GM18526 (cell line): ENCODE measurements at regions not wholly inside any gene's neighbourhood (a gene's known extent, or its start where the extent isn't known, plus 50 kb on each side); places are given as distances from the start of the nearest gene placed in this dataset.

ENCODE experiments used
- POLR2A ChIP-seq: IDR thresholded peaks from 3 replicates; pipeline ENCODE4 v1.6.1; 2011; ENCODE audit not compliant: insufficient read length; ENCODE audit errors: extremely low read depth

DNA sequence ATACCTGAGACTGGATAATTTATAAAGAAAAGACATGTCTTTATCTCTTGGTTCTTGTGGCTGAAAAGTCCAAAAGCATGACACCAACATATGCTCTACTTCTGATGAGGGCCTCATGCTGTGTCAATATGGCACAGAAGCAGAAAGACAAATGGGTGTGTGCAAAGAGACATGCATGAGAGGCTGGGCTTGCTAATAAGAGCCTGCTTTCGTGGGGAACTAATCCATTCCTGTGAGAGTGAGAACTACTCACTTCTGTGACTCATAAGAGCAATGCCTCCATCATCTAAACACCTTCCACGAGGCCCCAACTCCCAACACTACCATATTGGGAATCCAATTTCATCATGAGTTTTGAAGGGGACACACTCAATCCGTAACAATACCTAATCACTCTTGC is 340.0 kb upstream of the DUSP10 start:
- no peak for TF ChIP-seq POLR2A

DNA sequence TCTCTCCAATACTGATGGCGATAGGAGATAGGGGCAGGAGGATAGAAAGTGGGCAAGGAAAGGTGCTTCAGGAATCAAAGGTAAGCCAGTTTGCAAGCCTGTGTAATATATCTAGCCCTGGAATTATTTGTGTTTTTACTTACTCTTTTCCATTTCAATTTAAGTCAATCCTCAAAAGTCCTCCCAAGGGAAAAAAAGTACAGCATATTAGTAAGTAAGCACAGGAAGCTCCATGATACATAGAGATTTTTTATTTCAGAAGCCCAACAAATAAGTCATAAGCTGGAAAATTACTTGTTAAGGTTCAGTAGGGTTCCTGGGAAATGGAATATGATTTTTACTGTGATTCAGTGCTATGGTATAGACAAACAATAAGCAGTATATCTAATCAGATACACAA is 337.7 kb upstream of the DUSP10 start:
- no peak for TF ChIP-seq POLR2A

DNA sequence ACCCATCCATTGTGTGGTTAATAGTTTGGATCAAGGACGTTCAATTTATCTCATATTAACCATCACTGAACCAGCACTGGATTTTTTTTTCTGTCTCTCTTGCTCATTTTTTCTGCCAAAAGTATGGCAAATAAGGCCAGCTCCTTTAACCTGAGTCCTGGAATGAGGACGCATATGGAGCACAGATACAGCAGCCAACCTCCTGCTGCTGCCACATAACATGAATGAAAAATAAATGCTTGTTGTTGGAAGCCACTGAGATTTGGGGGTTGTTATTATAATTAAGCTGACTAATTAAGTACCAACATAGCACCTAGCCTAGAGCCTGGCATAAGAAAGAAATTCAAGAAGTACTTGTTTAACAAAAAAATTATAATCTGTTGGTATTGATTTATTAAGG is 335.3 kb upstream of the DUSP10 start:
- no peak for TF ChIP-seq POLR2A

DNA sequence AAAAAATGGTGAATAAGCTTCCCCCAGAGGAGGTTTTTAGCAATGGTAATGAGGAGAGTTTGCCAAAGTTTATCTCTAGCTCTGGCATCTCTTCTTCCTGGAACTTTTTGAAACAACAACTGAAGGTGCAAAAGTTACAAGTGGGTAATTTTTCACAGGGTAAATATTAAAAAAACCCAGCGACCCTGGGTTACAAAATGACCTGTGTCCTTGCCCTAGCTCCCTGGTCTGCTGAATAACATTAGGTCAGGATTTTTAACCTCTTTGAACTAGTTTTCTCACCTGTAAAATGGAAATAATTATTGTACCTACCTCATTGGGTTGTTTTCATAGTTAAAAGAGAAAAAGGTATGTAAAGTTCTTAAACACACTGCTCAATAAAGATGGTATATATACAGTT is 332.4 kb upstream of the DUSP10 start:
- TF ChIP-seq POLR2A, result no peak

DNA sequence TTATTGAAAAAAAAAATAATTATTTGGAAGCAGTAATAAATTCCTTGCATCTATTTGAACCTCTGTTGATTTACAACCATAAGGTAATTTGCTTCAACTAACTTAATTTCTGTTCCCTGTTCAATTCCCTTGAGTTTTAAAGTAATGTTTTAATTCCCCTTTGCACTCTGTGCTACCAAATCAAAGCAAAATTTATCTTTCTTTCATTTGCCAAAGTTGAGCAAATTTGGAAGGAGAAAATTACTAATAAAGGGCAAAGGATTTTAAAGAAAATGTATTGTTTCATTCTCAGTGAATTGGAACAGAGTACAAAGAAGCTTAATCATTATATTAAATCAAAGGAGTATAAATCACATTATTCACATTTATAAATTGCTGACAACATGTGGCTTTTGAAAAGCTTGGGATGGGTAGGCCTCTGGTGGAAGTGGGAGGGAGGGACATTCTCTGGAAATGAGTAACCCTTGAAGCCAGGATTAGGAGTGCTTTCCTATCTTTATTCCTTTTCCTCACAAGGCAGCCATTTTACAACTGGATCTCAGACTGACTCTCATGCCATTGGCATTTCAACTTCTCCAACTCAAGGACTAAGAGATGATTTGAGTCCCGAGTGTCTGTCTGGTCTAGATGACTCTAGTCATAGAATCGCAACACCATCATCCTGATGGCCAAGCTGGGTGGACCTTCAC is 331.6 kb upstream of the DUSP10 start:
- TF ChIP-seq POLR2A, result no peak

DNA sequence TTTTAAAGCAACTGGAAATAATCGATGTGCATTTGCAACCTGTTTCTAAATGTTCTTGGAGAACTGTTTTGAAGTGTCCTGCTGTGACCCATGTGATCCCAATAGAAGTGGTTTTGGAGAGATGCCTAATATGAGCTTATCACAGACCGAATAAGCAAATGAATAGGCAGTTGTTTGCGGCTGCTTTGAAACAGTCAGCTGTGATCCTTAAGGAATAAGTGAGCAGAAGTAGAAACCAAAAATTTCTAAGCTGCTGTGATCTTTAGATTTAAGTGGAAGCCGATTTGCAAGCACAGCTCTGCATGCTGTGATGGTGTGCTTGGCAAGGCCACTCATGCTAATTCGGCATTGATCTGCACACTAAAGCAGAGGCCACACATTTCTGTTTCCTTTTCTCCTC is 329.5 kb upstream of the DUSP10 start:
- no peak for TF ChIP-seq POLR2A

DNA sequence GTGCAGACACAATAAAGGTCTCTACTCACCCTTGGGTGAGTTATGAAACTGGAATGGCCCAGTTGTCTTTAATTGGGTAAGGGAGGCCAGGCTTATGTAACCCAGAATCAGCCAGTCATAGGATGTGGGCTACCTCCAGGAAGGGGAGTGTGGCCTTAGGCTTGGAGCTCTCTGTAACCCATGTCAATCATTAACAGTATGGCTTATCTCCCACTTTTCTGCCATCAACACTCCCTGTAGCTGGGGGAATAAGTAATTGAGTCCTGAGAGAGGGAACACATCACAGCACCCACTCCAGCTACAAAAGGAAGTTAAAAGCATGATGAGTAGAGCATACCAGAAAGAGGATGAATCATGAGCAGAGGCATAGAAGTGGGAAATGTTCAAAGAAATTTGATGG is 327.0 kb upstream of the DUSP10 start:
- no peak for TF ChIP-seq POLR2A

DNA sequence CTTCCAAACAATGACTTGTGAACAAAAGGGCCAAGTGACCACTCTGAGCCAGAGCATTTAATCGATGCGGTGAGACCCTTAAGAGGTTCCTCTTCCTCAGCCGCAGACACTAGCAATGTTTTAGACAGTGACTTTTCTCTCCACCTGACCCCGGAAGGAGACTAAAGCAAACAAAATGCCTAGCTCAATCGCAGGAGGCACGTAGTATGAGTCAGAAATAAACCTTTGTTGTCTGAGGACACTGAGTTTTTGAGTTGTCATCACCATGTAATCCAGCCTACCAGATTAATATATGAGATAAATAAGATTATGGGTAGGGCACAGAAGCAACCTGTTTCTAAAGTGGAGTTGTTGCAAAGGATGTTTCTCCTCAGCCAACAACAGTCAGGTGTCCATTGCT is 326.2 kb upstream of the DUSP10 start:
- TF ChIP-seq POLR2A, result no peak

DNA sequence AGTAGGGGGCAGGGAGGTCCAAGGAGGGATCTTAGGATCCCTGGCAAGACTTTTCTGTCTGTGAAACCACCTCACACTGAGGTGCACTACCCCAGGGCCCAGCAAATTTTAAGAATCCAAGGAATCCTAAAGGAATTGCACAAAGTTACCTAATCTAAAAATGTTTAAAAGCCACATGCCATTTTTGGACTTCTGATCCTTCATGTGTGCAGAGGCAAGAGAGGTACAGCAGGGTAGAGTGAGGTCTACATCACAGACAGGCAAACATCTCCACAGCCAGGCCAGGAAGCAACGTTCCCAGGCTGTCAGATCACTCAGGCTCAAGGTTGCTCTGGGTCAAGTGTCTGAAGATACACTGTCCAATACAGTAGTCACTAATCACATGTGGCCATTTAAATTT is 324.6 kb upstream of the DUSP10 start:
- TF ChIP-seq POLR2A, result no peak

DNA sequence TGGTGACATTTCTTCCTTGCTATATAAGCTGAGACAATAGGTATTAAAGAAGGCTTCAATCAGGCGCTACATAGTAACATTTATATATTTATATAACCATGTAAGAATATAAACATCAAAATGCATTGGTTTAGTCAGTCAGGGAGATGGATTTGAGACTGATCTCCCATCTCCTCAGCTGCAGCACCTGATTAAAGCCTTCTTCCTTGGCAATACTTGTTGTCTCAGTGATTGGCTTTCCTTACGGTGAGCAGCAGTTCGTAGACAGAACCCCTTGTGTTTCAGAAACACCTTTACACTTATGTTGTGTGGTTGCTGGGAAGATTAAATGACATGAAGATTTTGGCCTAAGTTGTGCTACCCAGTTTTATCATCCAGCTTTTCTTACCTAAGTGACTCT is 323.3 kb upstream of the DUSP10 start:
- TF ChIP-seq POLR2A, result no peak

DNA sequence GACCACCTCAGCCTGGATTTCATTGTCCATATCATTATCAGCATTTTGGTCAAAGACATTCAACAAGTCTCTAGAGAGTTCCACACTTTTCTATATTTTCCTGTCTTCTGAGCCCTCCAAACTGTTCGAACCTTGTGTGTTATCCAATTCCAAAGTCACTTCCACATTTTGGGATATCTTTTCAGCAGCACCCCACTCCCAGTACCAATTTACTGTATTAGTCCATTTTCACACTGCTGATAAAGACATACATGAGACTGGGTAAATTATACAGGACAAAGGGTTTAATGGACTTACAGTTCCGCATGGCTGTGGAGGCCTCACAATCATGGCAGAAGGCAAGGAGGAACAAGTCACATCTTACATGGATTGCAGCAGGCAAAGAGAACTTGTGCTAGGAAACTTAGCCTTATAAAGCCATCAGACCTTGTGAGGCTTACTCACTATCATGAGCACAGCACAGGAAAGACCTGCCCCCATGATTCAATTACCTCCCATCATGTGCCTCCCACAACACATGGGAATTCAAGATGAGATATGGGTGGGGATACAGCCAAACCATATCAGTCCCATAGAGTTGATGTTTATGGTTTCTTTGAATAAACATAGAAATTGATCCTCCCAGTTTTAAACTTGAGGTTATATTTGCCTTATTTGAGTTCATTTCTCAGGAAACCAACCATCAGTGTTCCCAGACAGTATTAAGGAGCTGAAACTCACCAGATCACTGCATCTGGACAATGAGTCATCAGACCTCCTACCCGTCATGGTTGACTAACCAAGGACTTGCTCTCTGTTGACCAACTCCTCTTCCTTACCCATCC is 322.7 kb upstream of the DUSP10 start:
- TF ChIP-seq POLR2A, result no peak

DNA sequence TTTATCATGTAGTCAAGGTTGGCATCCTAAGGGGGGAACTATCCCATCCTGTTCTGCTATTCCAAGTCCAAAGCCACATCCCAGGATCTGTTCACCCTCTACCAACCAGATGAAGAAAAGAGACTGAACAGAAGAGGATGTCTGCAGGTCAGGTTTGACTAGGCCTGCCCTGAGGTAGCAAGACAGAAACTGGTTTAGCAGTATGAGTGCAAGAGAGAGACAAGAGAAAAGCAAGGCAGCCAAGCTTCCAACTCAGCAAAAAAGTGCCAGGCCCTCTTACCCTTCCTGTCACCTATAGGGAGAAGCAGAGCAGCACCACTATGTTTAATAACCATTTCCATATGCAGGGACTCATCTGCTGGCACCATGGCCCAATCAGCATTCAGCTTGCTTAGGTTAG is 320.8 kb upstream of the DUSP10 start:
- TF ChIP-seq POLR2A, result no peak

DNA sequence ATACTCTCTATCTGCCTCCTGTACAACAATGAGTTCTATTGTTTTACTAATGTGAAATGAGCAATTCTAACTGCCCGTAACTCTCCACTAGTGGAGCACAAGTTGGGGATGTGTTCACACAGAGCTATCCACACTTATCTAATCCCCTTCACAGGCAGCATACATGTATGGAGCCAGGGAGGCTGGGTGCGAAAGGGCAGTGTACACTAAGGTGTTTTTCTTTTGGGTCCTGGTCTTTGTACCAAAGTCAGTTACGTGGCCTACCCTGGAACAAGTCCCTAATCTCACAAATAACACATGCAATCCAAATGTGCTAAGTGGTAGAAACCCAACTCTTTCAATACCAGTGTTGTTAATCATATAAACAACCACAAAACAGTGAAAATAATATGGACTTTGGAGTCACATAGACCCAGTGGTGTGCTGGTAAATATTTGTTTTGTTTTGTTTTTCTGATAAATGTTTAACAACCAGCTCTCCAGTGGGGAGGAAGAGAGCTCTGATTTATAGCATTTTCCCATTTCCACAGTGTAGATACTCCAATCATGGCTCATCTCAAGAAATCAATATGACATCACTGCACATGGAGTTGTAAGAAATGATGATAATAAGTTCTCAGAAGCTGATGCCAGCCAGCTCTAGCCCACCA is 319.9 kb upstream of the DUSP10 start:
- TF ChIP-seq POLR2A, result no peak

DNA sequence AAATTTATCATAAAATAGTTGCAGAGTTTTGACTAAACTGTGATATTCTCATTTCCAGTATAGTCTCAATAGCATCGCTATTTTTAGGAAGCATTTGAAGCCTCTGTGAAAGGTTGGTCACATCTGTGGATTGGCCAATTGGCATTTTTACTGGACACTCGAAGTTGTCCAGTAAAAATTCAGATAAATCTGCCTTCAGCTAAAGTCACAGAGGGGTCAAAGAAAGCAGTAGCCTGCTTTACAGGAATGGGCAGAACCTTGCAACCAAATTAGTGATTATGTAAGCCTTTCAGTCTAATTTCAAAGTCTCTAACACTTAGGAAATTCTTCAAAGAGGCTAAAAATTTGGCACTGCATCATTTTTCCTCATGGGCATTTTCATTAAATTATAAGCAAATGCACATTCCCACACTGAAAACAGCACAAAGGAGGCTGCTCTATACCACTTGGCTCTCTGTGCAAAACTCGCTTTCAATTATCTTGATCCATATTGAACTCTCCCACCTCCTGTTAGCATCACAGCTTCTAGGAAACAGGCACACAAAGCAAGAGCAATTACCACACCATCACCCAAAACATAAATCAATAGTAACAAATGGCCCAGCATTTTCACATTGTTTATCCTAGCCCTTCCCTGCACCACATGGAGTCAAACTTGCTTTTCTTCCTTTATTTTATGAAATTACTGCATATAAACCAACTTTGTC is 318.5 kb upstream of the DUSP10 start:
- TF ChIP-seq POLR2A, result no peak

DNA sequence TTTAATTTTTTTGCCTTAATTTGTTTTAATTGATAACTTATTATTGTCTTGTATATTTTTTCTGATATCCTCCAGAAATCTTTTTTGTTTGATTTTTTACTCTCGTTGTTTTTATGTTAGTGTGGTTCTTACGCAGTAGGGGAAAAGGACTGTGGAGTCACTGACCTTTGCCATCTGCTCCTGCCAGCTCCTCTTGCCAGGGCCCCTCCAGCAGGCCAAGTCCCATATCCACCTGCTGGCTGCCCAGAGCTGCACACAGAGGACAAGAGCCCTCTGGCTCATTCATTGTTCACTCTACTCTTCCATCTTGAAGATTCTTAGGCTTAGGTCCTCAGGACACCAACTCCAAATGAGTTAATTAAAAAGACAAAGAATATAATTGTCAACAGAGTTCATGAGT is 316.4 kb upstream of the DUSP10 start:
- no peak for TF ChIP-seq POLR2A

DNA sequence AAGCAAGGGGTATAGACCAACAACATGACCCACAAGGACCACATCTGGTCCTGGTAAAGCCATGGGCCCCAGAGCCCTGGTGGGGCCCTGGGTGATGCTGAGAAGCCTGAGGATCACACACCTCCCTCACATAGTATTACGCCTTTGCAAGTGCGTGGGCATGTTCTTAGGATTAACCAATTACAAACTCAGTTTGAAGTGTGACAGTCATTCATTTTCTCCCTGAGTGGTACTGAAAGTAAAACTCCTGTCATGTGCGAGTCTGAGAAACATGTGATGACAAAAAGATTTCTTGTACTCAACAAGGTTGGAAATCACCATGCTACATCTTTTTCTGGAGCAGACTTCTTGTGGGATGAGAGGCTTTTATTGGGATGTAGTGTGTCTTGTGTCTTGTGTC is 315.3 kb upstream of the DUSP10 start:
- TF ChIP-seq POLR2A, result no peak
